A549 (cell line): ENCODE measurements at regions not wholly inside any gene's neighbourhood (a gene's known extent, or its start where the extent isn't known, plus 50 kb on each side); places are given as distances from the start of the nearest gene placed in this dataset.

Source experiments
- ATAC-seq, 2 experiments: fragments of 200-7000 bp in 1 of 2; fragments of >200 bp in 1 of 2; cut with Nextera tagmentation in 1 of 2; cut with Tn5 transposase in 1 of 2; 3 replicates each; pipeline versions ENCODE4 v1.8.0 to v1.9.1; 2018 to 2020; ENCODE audit warnings: mild to moderate bottlenecking in 1 of 2, moderate library complexity in 1 of 2
- CTCF ChIA-PET: fragments of 300-600 bp; sonication (Branson Sonifier 250); formaldehyde crosslinking; extraction: SDS; loops from one replicate; lab custom pipeline; 2021; ENCODE audit warnings: antibody characterized with exemption, inconsistent platforms; lab: Yijun Ruan, JAX
- POLR2A ChIA-PET: fragments of 350-600 bp; formaldehyde crosslinking; extraction: SDS; loops from one replicate; lab custom pipeline; 2021; ENCODE audit warnings: antibody characterized with exemption, inconsistent platforms; lab: Yijun Ruan, JAX
- DNase-seq, 2 experiments: peaks; one replicate each; pipeline versions ENCODE4 v3.0.0 to v3.0.0-alpha.2; 2011 to 2016; ENCODE audit warnings: low read depth in 1 of 2, low spot score in 1 of 2
- FAIRE-seq: peaks from 2 replicates; lab custom pipeline; 2011; peaks lifted over from hg19 to GRCh38; lab: Jason Lieb, UNC
- H3K27ac ChIP-seq, 2 experiments: fragments of >200 bp; sonication (Bioruptor Twin); formaldehyde crosslinking; 3 replicates each; pipeline ENCODE4 v1.5.1; 2016 to 2017
- H3K4me1 ChIP-seq: fragments of >200 bp; sonication (Bioruptor Twin); formaldehyde crosslinking; 3 replicates; pipeline ENCODE4 v1.6.1; 2016
- H3K4me2 ChIP-seq: fragments of >200 bp; sonication (Bioruptor Twin); formaldehyde crosslinking; 3 replicates; pipeline ENCODE4 v1.6.1; 2016
- H3K4me3 ChIP-seq: fragments of >200 bp; sonication (Bioruptor Twin); formaldehyde crosslinking; 3 replicates; pipeline ENCODE4 v1.5.1; 2016
- H3K9me3 ChIP-seq: fragments of >200 bp; sonication (Bioruptor Twin); formaldehyde crosslinking; 3 replicates; pipeline ENCODE4 v1.6.1; 2016
- BHLHE40 ChIP-seq: IDR thresholded peaks from 2 replicates; pipeline ENCODE4 v1.6.1; 2012; ENCODE audit warnings: low read depth, low read length, inconsistent platforms
- CEBPB ChIP-seq, 2 experiments: fragments of >200 bp in 1 of 2; sonication (Bioruptor Twin) in 1 of 2; formaldehyde crosslinking in 1 of 2; IDR thresholded peaks; 2 replicates each; pipeline ENCODE4 v1.6.1; 2012 to 2016
- EP300 ChIP-seq, 2 experiments: fragments of >200 bp; sonication (Bioruptor Twin); formaldehyde crosslinking; IDR thresholded peaks; 2 replicates in 1 of 2; 3 replicates in 1 of 2; pipeline ENCODE4 v1.6.1; 2016 to 2017
- JUN ChIP-seq, 2 experiments: fragments of >200 bp; sonication (Bioruptor Twin); formaldehyde crosslinking; IDR thresholded peaks; 2 replicates in 1 of 2; 3 replicates in 1 of 2; pipeline ENCODE4 v1.6.1; 2016 to 2017
- MAZ ChIP-seq: fragments of 150-350 bp; IDR thresholded peaks from 2 replicates; pipeline ENCODE4 v1.6.1; 2014; ENCODE audit warnings: antibody characterized with exemption, low read depth, low read length, borderline replicate concordance
- NR3C1 ChIP-seq: fragments of >200 bp; sonication (Bioruptor Twin); formaldehyde crosslinking; IDR thresholded peaks from 3 replicates; pipeline ENCODE4 v1.6.1; 2017
- PHF8 ChIP-seq: fragments of 200-600 bp; sonication (generic); IDR thresholded peaks from 2 replicates; pipeline ENCODE4 v1.6.1; 2016; ENCODE audit warnings: low read depth, mild to moderate bottlenecking, antibody characterized with exemption, moderate library complexity, borderline replicate concordance
- RAD21 ChIP-seq, 2 experiments: fragments of >200 bp in 1 of 2; sonication (Bioruptor Twin) in 1 of 2; formaldehyde crosslinking in 1 of 2; IDR thresholded peaks in 1 of 2; conservative IDR thresholded peaks in 1 of 2; 2 replicates in 1 of 2; 3 replicates in 1 of 2; pipeline ENCODE4 v1.6.1; 2012 to 2018; ENCODE audit warnings: inconsistent platforms in 1 of 2
- RARB ChIP-seq: fragments of 250-450 bp; sonication (Bioruptor Pico); IDR thresholded peaks from 2 replicates; pipeline ENCODE4 v1.8.0; 2021; ENCODE audit warnings: mild to moderate bottlenecking, moderate library complexity
- RFX5 ChIP-seq: fragments of 450-650 bp; IDR thresholded peaks from 2 replicates; pipeline ENCODE4 v1.7.1; 2014; ENCODE audit warnings: antibody characterized with exemption, mild to moderate bottlenecking, moderate library complexity
- RNF2 ChIP-seq: fragments of 200-600 bp; sonication (generic); IDR thresholded peaks from 2 replicates; pipeline ENCODE4 v1.6.1; 2016; ENCODE audit warnings: low read depth, mild to moderate bottlenecking, antibody characterized with exemption, moderate library complexity, borderline replicate concordance
- SMC3 ChIP-seq: fragments of >200 bp; sonication (Bioruptor Twin); formaldehyde crosslinking; IDR thresholded peaks from 3 replicates; pipeline ENCODE4 v1.6.1; 2018; ENCODE audit warnings: inconsistent platforms
- TFCP2L1 ChIP-seq: fragments of 250-450 bp; sonication (Bioruptor Pico); IDR thresholded peaks from 2 replicates; pipeline ENCODE4 v1.5.0; 2021; ENCODE audit warnings: mild to moderate bottlenecking
- ZC3H11A ChIP-seq: fragments of 450-650 bp; IDR thresholded peaks from 2 replicates; pipeline ENCODE4 v1.6.1; 2014; ENCODE audit warnings: antibody characterized with exemption, mild to moderate bottlenecking
- ZFP36 ChIP-seq: fragments of 450-650 bp; IDR thresholded peaks from 2 replicates; pipeline ENCODE4 v1.6.1; 2014; ENCODE audit warnings: borderline replicate concordance; ENCODE audit not compliant: partially characterized antibody
- ZNF302 ChIP-seq: fragments of 250-450 bp; sonication (Bioruptor Pico); IDR thresholded peaks from 2 replicates; pipeline ENCODE4 v1.9.0; 2021; ENCODE audit warnings: inconsistent platforms, mild to moderate bottlenecking, moderate library complexity
- WGBS: methylation state at CpG from one replicate; pipeline ENCODE4 v1.1.6; 2017; ENCODE audit errors: missing lambda C conversion rate; 5-methylcytosine and 5-hydroxymethylcytosine counted together
- TF ChIP-seq, protein P1 (sequence below): fragments of 450-650 bp; IDR thresholded peaks from 2 replicates; pipeline ENCODE4 v1.6.1; 2014; ENCODE audit warnings: antibody characterized with exemption
- TF ChIP-seq, protein P2 (sequence below): fragments of 150-350 bp; IDR thresholded peaks from 2 replicates; pipeline ENCODE4 v1.6.1; 2014; ENCODE audit warnings: low read depth, mild to moderate bottlenecking, low read length
- TF ChIP-seq, protein P3 (sequence below): IDR thresholded peaks from 2 replicates; pipeline ENCODE4 v1.6.1; 2012; ENCODE audit warnings: low read depth, borderline replicate concordance

DNA sequence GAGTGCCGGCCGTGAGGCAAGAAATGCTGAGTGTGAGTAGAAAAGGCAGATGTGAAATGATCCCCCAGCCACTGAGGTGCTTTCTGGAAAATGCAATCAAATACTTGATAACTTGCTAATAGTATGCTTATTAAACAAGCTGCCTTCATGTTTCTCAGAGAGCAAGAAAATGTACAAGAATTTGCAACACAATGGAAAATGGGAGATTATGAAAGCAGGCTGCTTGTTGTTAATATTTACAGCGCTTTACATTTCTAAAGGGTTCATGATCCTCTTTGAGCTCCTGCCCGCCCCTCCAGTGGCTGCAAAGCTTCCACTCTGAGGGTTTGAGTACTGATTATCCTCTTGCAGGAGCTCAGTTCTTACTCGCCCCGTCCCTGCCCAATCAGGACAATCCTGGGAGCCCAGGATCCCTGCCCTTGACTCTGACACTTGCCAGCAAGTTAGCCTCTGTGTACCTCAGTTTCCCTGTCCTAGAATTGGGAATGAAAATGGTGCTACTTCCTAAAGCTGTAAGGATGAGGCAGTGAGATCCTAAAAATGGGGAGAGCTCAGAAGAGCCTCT, 645.1 kb downstream of the TBC1D22A start:
- TF ChIP-seq, protein P1, sequence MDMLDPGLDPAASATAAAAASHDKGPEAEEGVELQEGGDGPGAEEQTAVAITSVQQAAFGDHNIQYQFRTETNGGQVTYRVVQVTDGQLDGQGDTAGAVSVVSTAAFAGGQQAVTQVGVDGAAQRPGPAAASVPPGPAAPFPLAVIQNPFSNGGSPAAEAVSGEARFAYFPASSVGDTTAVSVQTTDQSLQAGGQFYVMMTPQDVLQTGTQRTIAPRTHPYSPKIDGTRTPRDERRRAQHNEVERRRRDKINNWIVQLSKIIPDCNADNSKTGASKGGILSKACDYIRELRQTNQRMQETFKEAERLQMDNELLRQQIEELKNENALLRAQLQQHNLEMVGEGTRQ, result no peak
- TF ChIP-seq BHLHE40, result no peak
- no peak for TF ChIP-seq RARB (CRISPR knock-in tag)
- TF ChIP-seq CEBPB (IDR thresholded peaks at IDR 0.05), result no peak
- no peak for TF ChIP-seq RNF2
- TF ChIP-seq ZNF302 (CRISPR knock-in tag), result no peak
- TF ChIP-seq MAZ, result no peak
- no peak for TF ChIP-seq EP300 (IDR thresholded peaks at IDR 0.05)
- TF ChIP-seq RFX5, result no peak
- TF ChIP-seq, protein P2, sequence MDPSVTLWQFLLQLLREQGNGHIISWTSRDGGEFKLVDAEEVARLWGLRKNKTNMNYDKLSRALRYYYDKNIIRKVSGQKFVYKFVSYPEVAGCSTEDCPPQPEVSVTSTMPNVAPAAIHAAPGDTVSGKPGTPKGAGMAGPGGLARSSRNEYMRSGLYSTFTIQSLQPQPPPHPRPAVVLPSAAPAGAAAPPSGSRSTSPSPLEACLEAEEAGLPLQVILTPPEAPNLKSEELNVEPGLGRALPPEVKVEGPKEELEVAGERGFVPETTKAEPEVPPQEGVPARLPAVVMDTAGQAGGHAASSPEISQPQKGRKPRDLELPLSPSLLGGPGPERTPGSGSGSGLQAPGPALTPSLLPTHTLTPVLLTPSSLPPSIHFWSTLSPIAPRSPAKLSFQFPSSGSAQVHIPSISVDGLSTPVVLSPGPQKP, result no peak
- no peak for TF ChIP-seq PHF8
- TF ChIP-seq, all 56 proteins: peak for 0
- H3K9me3 ChIP-seq, result no peaks in the 10 kb centered on the region
- no peaks in the 10 kb centered on the region for H3K4me1 ChIP-seq
- ATAC-seq (no peak), FAIRE-seq (no peak), DNase-seq (no peak)
- ChIA-PET POLR2A (no interaction called here), CTCF (interaction anchor here (1.2 kb wide), 1 partner anchor 1085 kb away, joined by 4 read pairs; no protein-coding TSS in a partner anchor)
- no peak overlapping the region for H3K27ac ChIP-seq
- H3K4me2 ChIP-seq, result no peak overlapping the region
- 33% methylated on average over 6 of the region's 6 CpGs for WGBS
- H3K4me3 ChIP-seq, result no peak overlapping the region

GRCh38 chr22:47406896-47407295, 644.4 kb downstream of the TBC1D22A start:
- Histone ChIP-seq H3K4me2 (no peak overlapping the region), H3K4me3 (no peak overlapping the region), H3K27ac (no peak overlapping the region), H3K4me1 (no peaks in the 10 kb centered on the region), H3K9me3 (no peaks in the 10 kb centered on the region)
- DNase-seq (no peak), ATAC-seq (no peak), FAIRE-seq (no peak)
- ChIA-PET POLR2A (no interaction called here), CTCF (no interaction called here)
- 47% methylated on average over 4 of the region's 11 CpGs for WGBS
- TF ChIP-seq ZFP36, result no peak
- TF ChIP-seq, protein P3, sequence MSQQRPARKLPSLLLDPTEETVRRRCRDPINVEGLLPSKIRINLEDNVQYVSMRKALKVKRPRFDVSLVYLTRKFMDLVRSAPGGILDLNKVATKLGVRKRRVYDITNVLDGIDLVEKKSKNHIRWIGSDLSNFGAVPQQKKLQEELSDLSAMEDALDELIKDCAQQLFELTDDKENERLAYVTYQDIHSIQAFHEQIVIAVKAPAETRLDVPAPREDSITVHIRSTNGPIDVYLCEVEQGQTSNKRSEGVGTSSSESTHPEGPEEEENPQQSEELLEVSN, result no peak
- TF ChIP-seq ZC3H11A, result no peak
- no peak for TF ChIP-seq JUN (IDR thresholded peaks at IDR 0.05)
- TF ChIP-seq NR3C1, result no peak
- no peak for TF ChIP-seq RAD21 (conservative IDR thresholded peaks at IDR 0.05 in 1 of 2, IDR thresholded peaks at IDR 0.05 in 1 of 2)
- TF ChIP-seq, protein P2, result no peak
- TF ChIP-seq SMC3, result no peak
- no peak for TF ChIP-seq TFCP2L1
